ENCODE measurements at regions not wholly inside any gene's neighbourhood (a gene's known extent, or its start where the extent isn't known, plus 50 kb on each side); places are given as distances from the start of the nearest gene placed in this dataset.

GRCh38 chr1:232282498-232282897, 347.4 kb downstream of the SIPA1L2 start:
- Histone ChIP-seq H3K27ac (replicated peaks) (no peak overlapping the region), H3K27me3 (ENCODE audit: insufficient read depth, poor library complexity, severe bottlenecking) (no peaks in the 10 kb centered on the region), H3K4me3 (replicated peaks; ENCODE audit: insufficient read depth, low read length) (no peak overlapping the region)
- no peak for DNase-seq (ENCODE audit: low read depth in 1 of 2, low spot score in 1 of 2)
- no peak for TF ChIP-seq POLR2AphosphoS5 (IDR thresholded peaks at IDR 0.05; ENCODE audit: low read depth)

DNA sequence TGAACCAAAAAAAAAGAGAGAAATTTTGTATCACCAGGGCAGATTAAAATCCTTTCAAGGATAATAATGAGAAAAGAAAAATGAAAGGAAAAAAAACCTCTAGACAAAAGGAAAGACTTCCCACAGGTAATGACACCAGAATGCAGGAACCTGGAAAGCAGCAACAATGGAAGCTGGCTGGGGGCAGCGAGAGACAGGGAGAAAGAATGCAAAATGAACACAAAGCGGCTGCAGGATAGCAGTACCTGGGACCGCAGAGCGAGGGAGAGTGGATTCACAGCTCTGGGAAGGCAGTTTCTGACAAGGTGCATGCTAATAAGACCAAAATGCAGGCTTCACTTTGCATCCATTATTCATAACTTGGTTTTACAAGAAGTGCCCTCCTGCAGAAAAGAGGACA, 349.0 kb downstream of the SIPA1L2 start:
- no peak overlapping the region for H3K27ac ChIP-seq (replicated peaks)

GRCh38 chr1:232279909-232280400, 350.0 kb downstream of the SIPA1L2 start:
- TF ChIP-seq CTCF (IDR thresholded peaks at IDR 0.05; ENCODE audit: insufficient read depth, low read length) (no peak), POLR2AphosphoS5 (IDR thresholded peaks at IDR 0.05; ENCODE audit: low read depth) (no peak), REST (IDR thresholded peaks at IDR 0.05; ENCODE audit: insufficient replicate concordance, low read depth) (no peak), GABPA (IDR thresholded peaks at IDR 0.05; ENCODE audit: low read depth) (no peak), SPI1 (IDR thresholded peaks at IDR 0.05; ENCODE audit: borderline replicate concordance, low read depth) (no peak)
- Histone ChIP-seq H3K27ac (replicated peaks) (no peak overlapping the region), H3K4me3 (replicated peaks; ENCODE audit: insufficient read depth, low read length) (no peak overlapping the region), H3K27me3 (ENCODE audit: insufficient read depth, poor library complexity, severe bottlenecking) (no peaks in the 10 kb centered on the region)
- no peak for DNase-seq (ENCODE audit: low read depth in 1 of 2, low spot score in 1 of 2)

More for the DNA sequence above, 349.0 kb downstream of the SIPA1L2 start:
- Histone ChIP-seq H3K27me3 (ENCODE audit: insufficient read depth, poor library complexity, severe bottlenecking) (no peaks in the 10 kb centered on the region), H3K4me3 (replicated peaks; ENCODE audit: insufficient read depth, low read length) (no peak overlapping the region)
- DNase-seq (ENCODE audit: low read depth in 1 of 2, low spot score in 1 of 2) = no peak
- TF ChIP-seq CTCF (IDR thresholded peaks at IDR 0.05; ENCODE audit: insufficient read depth, low read length) = no peak
- TF ChIP-seq REST (IDR thresholded peaks at IDR 0.05; ENCODE audit: insufficient replicate concordance, low read depth) = no peak
- no peak for TF ChIP-seq GABPA (IDR thresholded peaks at IDR 0.05; ENCODE audit: low read depth)
- TF ChIP-seq POLR2AphosphoS5 (IDR thresholded peaks at IDR 0.05; ENCODE audit: low read depth) = no peak
- TF ChIP-seq SPI1 (IDR thresholded peaks at IDR 0.05; ENCODE audit: borderline replicate concordance, low read depth) = no peak

- no peak for TF ChIP-seq REST (IDR thresholded peaks at IDR 0.05; ENCODE audit: insufficient replicate concordance, low read depth)
- H3K27ac ChIP-seq (replicated peaks) = no peak overlapping the region
- H3K27me3 ChIP-seq (ENCODE audit: insufficient read depth, poor library complexity, severe bottlenecking) = no peaks in the 10 kb centered on the region
- no peak overlapping the region for H3K4me3 ChIP-seq (replicated peaks; ENCODE audit: insufficient read depth, low read length)
- no peak for DNase-seq (ENCODE audit: low read depth in 1 of 2, low spot score in 1 of 2)
Measured at GRCh38 chr1:232278925-232279324, 351.0 kb downstream of the SIPA1L2 start.
